GM12892 (cell line): ENCODE measurements at regions not wholly inside any gene's neighbourhood (a gene's known extent, or its start where the extent isn't known, plus 50 kb on each side); places are given as distances from the start of the nearest gene placed in this dataset.

ENCODE experiments used
- DNase-seq: peaks from one replicate; pipeline ENCODE4 v3.0.0; 2011; ENCODE audit not compliant: insufficient read length
- FAIRE-seq: peaks from 2 replicates; lab custom pipeline; 2011; peaks lifted over from hg19 to GRCh38; lab: Jason Lieb, UNC
- POLR2A ChIP-seq: IDR thresholded peaks from 2 replicates; pipeline ENCODE4 v1.6.1; 2011; ENCODE audit warnings: low read depth, low read length, control low read depth
- POLR2AphosphoS5 ChIP-seq: IDR thresholded peaks from 2 replicates; pipeline ENCODE4 v1.6.1; 2011; ENCODE audit warnings: low read depth, low read length, control low read depth
- TAF1 ChIP-seq: IDR thresholded peaks from 2 replicates; pipeline ENCODE4 v1.6.1; 2011; ENCODE audit warnings: low read depth, mild to moderate bottlenecking, control low read depth, low read length, borderline replicate concordance

DNA sequence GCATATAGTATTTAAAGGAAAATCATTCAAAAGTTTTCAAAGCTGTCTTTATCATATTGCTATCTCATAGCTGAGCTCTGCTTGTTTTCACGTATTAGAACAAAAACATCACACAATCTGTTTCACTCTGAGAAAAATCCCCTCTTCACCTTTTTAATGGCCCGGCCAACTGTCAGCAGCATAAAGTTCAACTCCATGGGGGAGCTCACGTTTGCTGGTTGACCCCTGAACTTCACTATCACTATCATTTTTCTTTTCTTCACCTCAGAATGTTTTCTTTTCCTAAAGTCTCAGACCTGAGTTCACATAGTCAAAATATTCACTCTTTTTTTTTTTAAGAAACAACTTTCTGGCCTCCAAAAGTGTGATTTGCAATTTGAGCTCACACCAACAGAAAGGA, 374.4 kb upstream of the MARCKS start:
- DNase-seq, result no peak
- FAIRE-seq, result no peak

GRCh38 chr6:113486199-113486598, 370.9 kb upstream of the MARCKS start:
- FAIRE-seq (no peak), DNase-seq (no peak)
- TF ChIP-seq TAF1 (no peak), POLR2A (no peak), POLR2AphosphoS5 (no peak)

More for the DNA sequence above, 374.4 kb upstream of the MARCKS start:
- TF ChIP-seq TAF1 (no peak), POLR2AphosphoS5 (no peak), POLR2A (no peak)

- FAIRE-seq (no peak), DNase-seq (no peak)
- TF ChIP-seq TAF1, result no peak
- TF ChIP-seq POLR2A, result no peak
- no peak for TF ChIP-seq POLR2AphosphoS5
Observed at GRCh38 chr6:113487489-113488058, 369.6 kb upstream of the MARCKS start.

- TF ChIP-seq POLR2A (no peak), POLR2AphosphoS5 (no peak), TAF1 (no peak)
- DNase-seq, result no peak
- no peak for FAIRE-seq
Observed at GRCh38 chr6:113488061-113488460, 369.1 kb upstream of the MARCKS start.

DNA sequence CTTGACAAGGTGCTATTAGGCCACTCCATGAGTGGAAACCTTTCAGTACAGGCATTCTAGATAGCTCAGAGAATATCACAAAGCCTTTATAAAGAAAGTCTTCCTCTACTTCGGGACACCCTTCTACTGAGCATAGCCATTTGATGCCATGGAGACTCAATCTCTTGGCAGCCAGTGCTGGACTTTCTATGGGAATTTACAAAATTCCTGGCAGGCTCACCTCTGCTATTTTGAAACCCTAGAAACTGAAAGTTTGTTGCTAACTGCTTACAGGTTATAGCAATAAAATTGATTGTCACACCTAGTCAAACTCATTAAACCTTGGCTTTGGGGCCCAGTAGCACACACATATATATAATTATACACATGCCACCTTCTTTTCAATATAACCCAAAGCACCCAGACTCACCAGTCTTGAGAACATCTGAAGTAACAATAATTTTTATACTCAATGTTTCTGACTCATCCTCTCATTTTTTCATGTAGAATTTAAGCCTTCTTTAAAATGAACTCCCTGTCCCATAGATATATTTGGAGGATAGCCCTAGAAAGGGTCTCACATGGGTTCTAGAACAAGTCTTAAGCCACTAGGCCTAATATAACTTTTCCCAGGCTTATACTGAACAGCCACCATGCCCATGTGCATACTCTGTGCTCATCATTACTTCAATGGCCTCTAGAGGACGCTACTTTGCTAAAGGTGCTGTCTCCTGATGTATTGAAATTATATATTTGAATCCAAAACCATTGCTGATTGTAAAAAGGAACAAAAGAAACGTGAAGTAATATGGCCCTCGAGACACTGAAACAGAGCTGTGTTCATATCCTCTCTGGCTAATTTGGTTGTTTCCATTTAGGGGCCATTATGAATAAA, 368.1 kb upstream of the MARCKS start:
- DNase-seq (no peak), FAIRE-seq (no peak)
- TF ChIP-seq POLR2AphosphoS5 (no peak), POLR2A (no peak), TAF1 (no peak)

DNA sequence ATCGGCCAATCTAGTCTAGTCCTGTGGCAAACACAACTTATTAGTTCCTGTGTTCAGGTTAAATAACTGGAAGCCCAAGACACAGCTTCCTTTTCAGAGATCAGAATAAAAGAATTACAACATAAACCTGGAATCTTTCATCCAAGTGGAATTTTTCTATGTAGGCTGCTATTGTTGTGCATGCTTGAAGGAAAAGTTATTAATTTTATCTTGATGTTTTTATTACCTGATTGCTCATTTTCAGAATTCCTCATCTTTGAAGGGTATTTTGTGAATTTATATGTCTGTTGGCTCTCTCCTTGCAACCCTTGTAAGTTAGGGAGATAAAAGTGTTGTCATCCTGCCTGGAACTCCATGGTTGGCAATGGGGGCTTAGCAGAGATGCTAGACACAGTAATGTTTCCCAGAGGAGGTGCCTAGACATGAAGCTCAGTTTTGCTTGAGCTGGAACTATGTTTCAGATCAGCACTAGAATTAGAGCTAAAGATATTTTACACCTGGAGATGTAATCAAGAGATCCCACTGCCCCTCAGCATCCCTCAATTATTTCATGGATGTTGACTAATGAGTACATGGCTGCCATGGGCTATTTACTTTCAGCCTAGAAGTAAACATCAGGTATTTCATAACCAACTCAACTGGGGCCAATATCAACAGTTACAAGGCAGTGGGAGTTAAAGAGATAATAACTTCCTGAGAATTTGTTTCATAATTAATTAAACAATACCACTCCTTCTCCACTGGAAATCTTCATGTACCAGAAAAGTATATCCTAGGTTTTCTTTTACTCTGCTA, 367.0 kb upstream of the MARCKS start:
- DNase-seq (no peak), FAIRE-seq (no peak)
- no peak for TF ChIP-seq POLR2A
- TF ChIP-seq TAF1, result no peak
- TF ChIP-seq POLR2AphosphoS5, result no peak

DNA sequence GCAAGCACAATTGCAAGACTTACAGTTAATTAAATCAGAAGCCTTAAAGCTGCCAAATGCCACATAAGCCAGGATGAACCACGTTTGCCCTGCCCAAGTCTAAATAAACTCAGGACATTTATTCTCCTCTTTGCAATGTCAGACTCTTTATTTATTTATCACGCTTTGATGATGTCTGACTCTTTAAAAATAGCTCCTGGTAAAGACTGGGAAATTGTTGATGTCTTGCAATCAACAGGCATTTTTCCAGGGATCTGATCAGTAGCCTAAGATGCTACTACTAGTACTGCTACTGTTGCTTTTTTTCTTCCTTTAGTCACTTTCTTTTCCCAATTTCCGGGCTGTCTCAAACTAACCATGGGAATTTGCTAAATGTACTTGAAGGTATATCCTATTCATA, 365.8 kb upstream of the MARCKS start:
- TF ChIP-seq POLR2AphosphoS5, result no peak
- no peak for TF ChIP-seq TAF1
- no peak for TF ChIP-seq POLR2A
- FAIRE-seq (no peak), DNase-seq (no peak)

GRCh38 chr6:113493991-113494390, 363.2 kb upstream of the MARCKS start:
- DNase-seq, result no peak
- no peak for TF ChIP-seq TAF1
- TF ChIP-seq POLR2A, result no peak
- no peak for TF ChIP-seq POLR2AphosphoS5
- no peak for FAIRE-seq

- no peak for DNase-seq
- peak; percentile 56 for FAIRE-seq
- no peak for TF ChIP-seq POLR2A
- TF ChIP-seq POLR2AphosphoS5, result no peak
- TF ChIP-seq TAF1, result no peak
Observed at GRCh38 chr6:113495521-113495920, 361.6 kb upstream of the MARCKS start.

GRCh38 chr6:113496166-113496565, 361.0 kb upstream of the MARCKS start:
- TF ChIP-seq POLR2AphosphoS5 (no peak), POLR2A (no peak), TAF1 (no peak)
- DNase-seq, result no peak
- no peak for FAIRE-seq

GRCh38 chr6:113500221-113500620, 356.9 kb upstream of the MARCKS start:
- TF ChIP-seq TAF1, result no peak
- no peak for TF ChIP-seq POLR2A
- no peak for TF ChIP-seq POLR2AphosphoS5
- DNase-seq (no peak), FAIRE-seq (no peak)
